Glomerular visceral epithelial cell (primary cell): ENCODE measurements at regions not wholly inside any gene's neighbourhood (a gene's known extent, or its start where the extent isn't known, plus 50 kb on each side); places are given as distances from the start of the nearest gene placed in this dataset.

Experiments used
- DNase-seq: peaks from one replicate; pipeline ENCODE4 v3.0.0-alpha.2; 2016; ENCODE audit errors: extremely low spot score

GRCh38 chr2:100627330-100628300, 64.8 kb downstream of the PDCL3 start:
- DNase-seq, result no peak

GRCh38 chr2:100628506-100628905, 65.7 kb downstream of the PDCL3 start:
- no peak for DNase-seq

- DNase-seq, result no peak
These were observed 66.5 kb downstream of the PDCL3 start for GRCh38 chr2:100629309-100629708.

- no peak for DNase-seq
These were observed 67.7 kb downstream of the PDCL3 start for GRCh38 chr2:100630473-100630977.

- DNase-seq, result no peak
These were observed 69.2 kb downstream of the PDCL3 start for GRCh38 chr2:100632037-100632436.

- DNase-seq, result no peak
These were observed 70.0 kb downstream of the PDCL3 start for GRCh38 chr2:100632759-100633158.

GRCh38 chr2:100639588-100640390, 77.0 kb downstream of the PDCL3 start:
- no peak for DNase-seq

- DNase-seq, result no peak
These were observed 77.8 kb downstream of the PDCL3 start for GRCh38 chr2:100640431-100641124.

GRCh38 chr2:100641125-100641435, 78.3 kb downstream of the PDCL3 start:
- no peak for DNase-seq

GRCh38 chr2:100642425-100642824, 79.6 kb downstream of the PDCL3 start:
- no peak for DNase-seq

GRCh38 chr2:100643467-100643866, 80.7 kb downstream of the PDCL3 start:
- no peak for DNase-seq

- DNase-seq, result no peak
These were observed 81.2 kb downstream of the PDCL3 start for GRCh38 chr2:100643906-100644501.

GRCh38 chr2:100645695-100646429, 83.1 kb downstream of the PDCL3 start:
- DNase-seq, result no peak

GRCh38 chr2:100647709-100648108, 84.9 kb downstream of the PDCL3 start:
- DNase-seq, result no peak

GRCh38 chr2:100650151-100650550, 87.4 kb downstream of the PDCL3 start:
- DNase-seq, result no peak

GRCh38 chr2:100653449-100654035, 90.7 kb downstream of the PDCL3 start:
- DNase-seq, result no peak

- no peak for DNase-seq
These were observed 91.8 kb downstream of the PDCL3 start for GRCh38 chr2:100654611-100655010.

- DNase-seq, result no peak
These were observed 92.7 kb downstream of the PDCL3 start for GRCh38 chr2:100655446-100655845.

GRCh38 chr2:100655936-100656534, 93.2 kb downstream of the PDCL3 start:
- DNase-seq, result no peak

- DNase-seq, result no peak
These were observed 95.2 kb downstream of the PDCL3 start for GRCh38 chr2:100658017-100658416.
